Upper lobe of left lung (tissue), 6 donors: ENCODE measurements at regions not wholly inside any gene's neighbourhood (a gene's known extent, or its start where the extent isn't known, plus 50 kb on each side); places are given as distances from the start of the nearest gene placed in this dataset.
"Not testable (repeated sequence)": the region's sequence is repeated elsewhere in the genome, so short reads cannot be mapped to it uniquely, and the experiment has no call there.

Experiments used
- ATAC-seq, 2 donors: fragments of 200-7000 bp; cut with Tn5 transposase; one replicate each; pipeline ENCODE4 v1.9.1; 2022; ENCODE audit warnings: mild to moderate bottlenecking in 2 of 2, moderate library complexity in 2 of 2; ENCODE audit not compliant: low FRiP score in 2 of 2
- DNase-seq, 2 donors: peaks; one replicate each; pipeline ENCODE4 v3.0.0-alpha.2; 2019 to 2020
- H3K27ac ChIP-seq, 4 donors: fragments of 200-600 bp; sonication (generic); one replicate each; pipeline ENCODE4 v1.5.1; 2016 to 2019
- H3K27me3 ChIP-seq, 4 donors: fragments of 200-600 bp; sonication (generic); one replicate each; pipeline ENCODE4 v1.5.1; 2017 to 2019
- H3K36me3 ChIP-seq, 4 donors: fragments of 200-600 bp; sonication (generic); one replicate each; pipeline ENCODE4 v1.5.1; 2016 to 2019
- H3K4me1 ChIP-seq, 4 donors: fragments of 200-600 bp; sonication (generic); one replicate each; pipeline ENCODE4 v1.5.1; 2018 to 2019
- H3K4me3 ChIP-seq, 4 donors: fragments of 200-600 bp; sonication (generic); one replicate each; pipeline ENCODE4 v1.5.1; 2017 to 2019; ENCODE audit warnings: mild to moderate bottlenecking in 2 of 4, moderate library complexity in 1 of 4
- H3K9me3 ChIP-seq, 4 donors: fragments of 200-600 bp; sonication (generic); one replicate each; pipeline ENCODE4 v1.5.1; 2018 to 2019
- EP300 ChIP-seq, 4 donors: sonication (generic); formaldehyde crosslinking; IDR thresholded peaks; one replicate each; pipeline ENCODE4 v1.5.1; 2017; ENCODE audit warnings: antibody characterized with exemption in 4 of 4, control low read depth in 2 of 4
- POLR2A ChIP-seq, 4 donors: fragments of 450-650 bp; IDR thresholded peaks; one replicate each; pipeline ENCODE4 v1.5.1; 2016 to 2017; ENCODE audit warnings: antibody characterized with exemption in 4 of 4, mild to moderate bottlenecking in 2 of 4
- POLR2AphosphoS5 ChIP-seq, 2 donors: sonication (generic); formaldehyde crosslinking; IDR thresholded peaks; one replicate each; pipeline ENCODE4 v1.5.1; 2017; ENCODE audit warnings: antibody characterized with exemption in 2 of 2
- WGBS, 2 donors: methylation state at CpG; one replicate each; pipeline ENCODE4 v1.1.5; 2017 to 2018; 5-methylcytosine and 5-hydroxymethylcytosine counted together
- TF ChIP-seq, protein P1 (sequence below), 6 experiments: fragments of 450-650 bp in 4 of 6; fragments of 200-600 bp in 2 of 6; sonication (generic) in 2 of 6; IDR thresholded peaks; one replicate each; pipeline ENCODE4 v1.5.1; 2016 to 2019; ENCODE audit warnings: antibody characterized with exemption in 6 of 6
- donor health status: DM: no; HTN: no; CAD: no; lungs with moderate emphysema.
- donor health status: DM: no; HTN: yes; CAD: no; lungs with severe emphysema.

DNA sequence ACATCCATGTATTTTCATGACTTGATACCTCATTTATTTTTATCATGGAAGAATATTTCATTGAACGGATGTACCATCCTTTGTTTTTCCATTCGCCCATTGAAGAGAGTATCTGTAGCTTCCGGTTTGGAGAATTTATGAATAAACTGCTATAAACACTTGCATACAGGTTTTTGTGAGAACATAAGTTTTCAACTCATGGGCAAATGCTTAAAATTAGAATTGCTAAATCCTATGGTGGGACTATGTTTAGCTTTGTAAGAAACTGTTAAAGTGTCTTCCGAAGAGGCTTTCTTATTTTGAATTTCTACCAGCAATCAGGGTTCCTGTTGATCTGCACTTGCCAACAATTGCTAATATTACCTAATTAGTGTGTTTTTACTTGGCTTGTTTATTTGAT, 938.9 kb downstream of the TDRD15 start:
- H3K9me3 ChIP-seq = no peaks in the 10 kb centered on the region
- no peaks in the 10 kb centered on the region for H3K36me3 ChIP-seq
- no peaks in the 10 kb centered on the region for H3K4me1 ChIP-seq
- no peak overlapping the region for H3K4me3 ChIP-seq
- no peak for DNase-seq
- no peak overlapping the region for H3K27ac ChIP-seq
- ATAC-seq = no peak
- TF ChIP-seq POLR2AphosphoS5 (IDR thresholded peaks at IDR 0.05) (no peak), EP300 (IDR thresholded peaks at IDR 0.05) (no peak)
- WGBS, 2 donors = 87 to 89% methylated on average over 4 of the region's 4 CpGs
- H3K27me3 ChIP-seq = no peaks in the 10 kb centered on the region

DNA sequence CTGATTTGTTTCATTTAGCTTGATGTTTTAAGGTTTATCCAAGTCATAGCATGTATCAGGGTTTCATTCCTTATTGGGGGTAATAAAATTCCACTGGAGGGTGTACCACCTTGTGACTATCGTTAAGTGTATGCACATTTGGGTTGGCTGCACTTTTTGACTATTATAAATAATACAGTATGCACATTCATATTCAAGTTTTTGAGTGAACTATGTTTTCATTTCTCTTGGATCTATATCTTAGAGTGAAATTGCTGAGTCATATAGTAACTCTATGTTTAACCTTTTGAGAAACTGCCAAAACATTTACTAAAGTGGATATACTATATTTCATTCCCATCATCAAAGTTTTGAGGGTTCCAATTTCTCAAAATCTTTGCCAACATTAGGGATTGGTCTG, 952.7 kb downstream of the TDRD15 start:
- H3K4me1 ChIP-seq = no peaks in the 10 kb centered on the region
- ATAC-seq (no peak), DNase-seq (no peak)
- no peaks in the 10 kb centered on the region for H3K9me3 ChIP-seq
- no peaks in the 10 kb centered on the region for H3K36me3 ChIP-seq
- TF ChIP-seq, protein P1, sequence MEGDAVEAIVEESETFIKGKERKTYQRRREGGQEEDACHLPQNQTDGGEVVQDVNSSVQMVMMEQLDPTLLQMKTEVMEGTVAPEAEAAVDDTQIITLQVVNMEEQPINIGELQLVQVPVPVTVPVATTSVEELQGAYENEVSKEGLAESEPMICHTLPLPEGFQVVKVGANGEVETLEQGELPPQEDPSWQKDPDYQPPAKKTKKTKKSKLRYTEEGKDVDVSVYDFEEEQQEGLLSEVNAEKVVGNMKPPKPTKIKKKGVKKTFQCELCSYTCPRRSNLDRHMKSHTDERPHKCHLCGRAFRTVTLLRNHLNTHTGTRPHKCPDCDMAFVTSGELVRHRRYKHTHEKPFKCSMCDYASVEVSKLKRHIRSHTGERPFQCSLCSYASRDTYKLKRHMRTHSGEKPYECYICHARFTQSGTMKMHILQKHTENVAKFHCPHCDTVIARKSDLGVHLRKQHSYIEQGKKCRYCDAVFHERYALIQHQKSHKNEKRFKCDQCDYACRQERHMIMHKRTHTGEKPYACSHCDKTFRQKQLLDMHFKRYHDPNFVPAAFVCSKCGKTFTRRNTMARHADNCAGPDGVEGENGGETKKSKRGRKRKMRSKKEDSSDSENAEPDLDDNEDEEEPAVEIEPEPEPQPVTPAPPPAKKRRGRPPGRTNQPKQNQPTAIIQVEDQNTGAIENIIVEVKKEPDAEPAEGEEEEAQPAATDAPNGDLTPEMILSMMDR (IDR thresholded peaks at IDR 0.05) = no peak
- no peak for TF ChIP-seq POLR2A (IDR thresholded peaks at IDR 0.05)
- no peak for TF ChIP-seq EP300 (IDR thresholded peaks at IDR 0.05)
- no peak for TF ChIP-seq POLR2AphosphoS5 (IDR thresholded peaks at IDR 0.05)
- H3K4me3 ChIP-seq = no peak overlapping the region
- WGBS, 2 donors = 46 to 56% methylated on average over 1 of the region's 1 CpG
- H3K27me3 ChIP-seq = no peaks in the 10 kb centered on the region
- H3K27ac ChIP-seq = no peak overlapping the region

DNA sequence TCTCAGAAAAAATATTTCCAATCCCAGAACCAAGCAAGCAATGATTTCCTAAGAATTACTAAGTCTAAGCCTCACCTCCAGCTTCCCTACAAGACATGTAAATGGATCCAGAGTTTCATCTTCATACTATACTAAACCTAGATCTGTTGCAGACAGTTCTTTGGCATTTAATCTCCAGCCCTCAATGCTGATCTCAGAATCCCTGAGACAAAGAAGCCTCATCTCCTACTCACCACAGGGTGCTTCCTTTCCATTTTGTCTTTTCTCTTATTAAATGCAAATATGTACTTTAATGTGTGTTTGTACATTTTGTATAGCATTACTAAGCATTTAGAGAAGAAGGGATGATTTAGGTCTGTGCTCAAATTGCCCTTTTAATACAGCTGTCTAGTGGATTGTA, 954.9 kb downstream of the TDRD15 start:
- no peak for TF ChIP-seq EP300 (IDR thresholded peaks at IDR 0.05)
- TF ChIP-seq POLR2A (IDR thresholded peaks at IDR 0.05) = no peak
- TF ChIP-seq POLR2AphosphoS5 (IDR thresholded peaks at IDR 0.05) = no peak
- TF ChIP-seq, protein P1 (IDR thresholded peaks at IDR 0.05) = no peak
- Histone ChIP-seq H3K4me3 (no peak overlapping the region), H3K4me1 (no peaks in the 10 kb centered on the region), H3K36me3 (no peaks in the 10 kb centered on the region), H3K27ac (no peak overlapping the region), H3K9me3 (no peaks in the 10 kb centered on the region), H3K27me3 (no peaks in the 10 kb centered on the region)
- DNase-seq (no peak), ATAC-seq (no peak)

DNA sequence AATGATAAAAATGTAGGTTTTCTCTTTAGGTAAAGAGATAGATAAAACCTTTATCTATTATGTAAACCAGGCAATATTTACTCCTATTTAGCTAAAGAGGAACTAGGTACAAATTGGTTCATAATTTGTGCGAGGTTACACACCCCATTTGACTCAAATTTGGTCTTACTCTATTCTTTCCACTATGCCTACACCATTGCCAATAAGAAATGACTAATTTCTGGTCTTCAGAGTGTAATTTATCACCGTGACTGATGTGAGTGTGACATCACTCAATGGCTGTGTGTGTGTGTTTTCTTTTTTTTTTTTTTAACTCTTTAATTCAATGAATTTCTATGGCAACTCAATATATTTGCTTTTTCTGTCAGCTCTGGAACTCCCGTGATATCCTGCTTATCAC, 955.8 kb downstream of the TDRD15 start:
- no peaks in the 10 kb centered on the region for H3K4me1 ChIP-seq
- H3K27me3 ChIP-seq = no peaks in the 10 kb centered on the region
- DNase-seq (no peak), ATAC-seq (no peak)
- no peak overlapping the region for H3K27ac ChIP-seq
- WGBS, 2 donors = 66 to 73% methylated on average over 3 of the region's 3 CpGs
- no peak overlapping the region for H3K4me3 ChIP-seq
- H3K9me3 ChIP-seq = no peaks in the 10 kb centered on the region
- TF ChIP-seq POLR2AphosphoS5 (IDR thresholded peaks at IDR 0.05) = no peak
- TF ChIP-seq POLR2A (IDR thresholded peaks at IDR 0.05) = no peak
- TF ChIP-seq, protein P1 (IDR thresholded peaks at IDR 0.05) = no peak
- no peak for TF ChIP-seq EP300 (IDR thresholded peaks at IDR 0.05)
- no peaks in the 10 kb centered on the region for H3K36me3 ChIP-seq

DNA sequence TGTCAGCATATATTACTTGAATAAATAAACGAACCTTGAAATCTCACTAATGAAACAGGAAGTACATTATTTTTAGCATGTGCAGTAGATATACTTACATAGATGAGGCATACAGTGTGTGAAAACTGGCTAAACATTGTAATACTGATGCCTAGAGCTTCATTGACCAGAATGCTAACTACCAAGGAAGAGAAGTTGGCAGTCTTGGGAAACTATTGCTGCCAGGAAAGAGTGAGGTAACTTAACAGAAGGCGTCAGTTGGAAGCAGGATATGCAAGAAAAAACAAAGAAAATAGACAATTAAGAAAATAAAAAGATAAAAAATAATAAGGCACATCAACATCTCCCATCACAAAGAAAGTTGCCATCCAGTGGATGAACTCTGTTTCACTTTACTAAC, 963.0 kb downstream of the TDRD15 start:
- 42 to 50% methylated on average over 2 of the region's 2 CpGs for WGBS, 2 donors
- TF ChIP-seq, protein P1 (IDR thresholded peaks at IDR 0.05) = no peak
- no peak for TF ChIP-seq POLR2AphosphoS5 (IDR thresholded peaks at IDR 0.05)
- TF ChIP-seq EP300 (IDR thresholded peaks at IDR 0.05) = no peak
- no peak for TF ChIP-seq POLR2A (IDR thresholded peaks at IDR 0.05)
- H3K27ac ChIP-seq = no peak overlapping the region
- no peaks in the 10 kb centered on the region for H3K36me3 ChIP-seq
- no peak for DNase-seq
- no peaks in the 10 kb centered on the region for H3K4me1 ChIP-seq
- peaks cover 0 to 4% (median 0%) of the 10 kb centered on the region in 4 donors for H3K9me3 ChIP-seq
- no peak overlapping the region for H3K4me3 ChIP-seq
- H3K27me3 ChIP-seq = no peaks in the 10 kb centered on the region
- ATAC-seq = no peak

DNA sequence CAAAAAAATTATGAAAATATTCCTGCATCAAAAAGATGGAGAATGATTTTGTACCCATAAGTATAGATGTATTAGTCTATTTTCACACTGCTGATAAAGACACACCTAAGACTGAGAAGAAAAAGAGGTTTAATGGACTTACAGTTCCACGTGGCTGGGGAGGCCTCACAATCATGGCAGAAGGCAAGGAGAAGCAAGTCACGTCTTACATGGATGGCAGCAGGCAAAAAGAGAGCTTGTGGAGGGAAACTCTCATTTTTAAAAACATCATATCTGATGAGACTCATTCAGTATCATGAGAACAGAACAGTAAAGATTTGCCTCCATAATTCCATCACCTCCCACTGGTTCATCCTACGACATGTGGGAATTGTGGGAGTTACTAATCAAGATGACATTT, 979.8 kb downstream of the TDRD15 start:
- H3K9me3 ChIP-seq, ATAC-seq, H3K4me1 ChIP-seq, H3K4me3 ChIP-seq, H3K36me3 ChIP-seq, DNase-seq, H3K27me3 ChIP-seq, H3K27ac ChIP-seq: not testable (repeated sequence)
- 74 to 76% methylated on average over 3 of the region's 3 CpGs for WGBS, 2 donors
